Mammary epithelial cell (primary cell): ENCODE measurements at regions not wholly inside any gene's neighbourhood (a gene's known extent, or its start where the extent isn't known, plus 50 kb on each side); places are given as distances from the start of the nearest gene placed in this dataset.

Source experiments
- EZH2 ChIP-seq: IDR thresholded peaks from 2 replicates; pipeline ENCODE4 v1.6.1; 2012; ENCODE audit warnings: low read length, inconsistent platforms, borderline replicate concordance
- TF ChIP-seq, protein P1 (sequence below), 2 donors: IDR thresholded peaks in 1 of 2; conservative IDR thresholded peaks in 1 of 2; 2 replicates each; pipeline ENCODE4 v1.5.1; 2011 to 2012; ENCODE audit warnings: inconsistent platforms in 2 of 2, low read length in 2 of 2, mild to moderate bottlenecking in 2 of 2, control low read depth in 1 of 2, low read depth in 1 of 2; ENCODE audit not compliant: insufficient read depth in 1 of 2; ENCODE audit errors: extremely low read depth in 1 of 2

DNA sequence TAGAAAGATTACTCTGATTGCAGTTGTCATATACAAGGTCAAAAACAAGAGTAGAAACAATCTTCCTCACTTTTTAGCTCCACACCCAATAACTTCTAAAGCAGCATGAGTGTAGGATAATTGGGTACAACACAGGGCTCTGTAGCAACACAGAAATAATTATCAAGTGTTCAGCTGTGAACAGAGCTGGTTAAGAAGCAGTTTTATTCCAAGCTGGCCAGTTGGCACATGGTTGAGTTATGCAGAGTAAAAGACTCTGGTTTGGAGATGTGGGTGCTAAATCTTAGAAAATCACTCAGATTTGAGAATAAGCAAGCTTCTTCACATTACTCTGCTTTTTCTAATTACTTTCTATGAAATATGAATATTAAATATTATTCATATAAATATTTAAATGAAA, 118.5 kb downstream of the KIF2B start:
- TF ChIP-seq, protein P1, sequence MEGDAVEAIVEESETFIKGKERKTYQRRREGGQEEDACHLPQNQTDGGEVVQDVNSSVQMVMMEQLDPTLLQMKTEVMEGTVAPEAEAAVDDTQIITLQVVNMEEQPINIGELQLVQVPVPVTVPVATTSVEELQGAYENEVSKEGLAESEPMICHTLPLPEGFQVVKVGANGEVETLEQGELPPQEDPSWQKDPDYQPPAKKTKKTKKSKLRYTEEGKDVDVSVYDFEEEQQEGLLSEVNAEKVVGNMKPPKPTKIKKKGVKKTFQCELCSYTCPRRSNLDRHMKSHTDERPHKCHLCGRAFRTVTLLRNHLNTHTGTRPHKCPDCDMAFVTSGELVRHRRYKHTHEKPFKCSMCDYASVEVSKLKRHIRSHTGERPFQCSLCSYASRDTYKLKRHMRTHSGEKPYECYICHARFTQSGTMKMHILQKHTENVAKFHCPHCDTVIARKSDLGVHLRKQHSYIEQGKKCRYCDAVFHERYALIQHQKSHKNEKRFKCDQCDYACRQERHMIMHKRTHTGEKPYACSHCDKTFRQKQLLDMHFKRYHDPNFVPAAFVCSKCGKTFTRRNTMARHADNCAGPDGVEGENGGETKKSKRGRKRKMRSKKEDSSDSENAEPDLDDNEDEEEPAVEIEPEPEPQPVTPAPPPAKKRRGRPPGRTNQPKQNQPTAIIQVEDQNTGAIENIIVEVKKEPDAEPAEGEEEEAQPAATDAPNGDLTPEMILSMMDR (conservative IDR thresholded peaks at IDR 0.05 in 1 of 2, IDR thresholded peaks at IDR 0.05 in 1 of 2; ENCODE audit: extremely low read depth in 1 of 2, insufficient read depth in 1 of 2, low read depth in 1 of 2, low read length in 2 of 2) = no peak
- TF ChIP-seq EZH2 = no peak
